Smooth muscle cell (in vitro differentiated cells): ENCODE measurements at regions not wholly inside any gene's neighbourhood (a gene's known extent, or its start where the extent isn't known, plus 50 kb on each side); places are given as distances from the start of the nearest gene placed in this dataset.

Experiments
- DNase-seq: peaks from one replicate; lab custom pipeline; 2025; ENCODE audit not compliant: unreplicated experiment; lab: John Stamatoyannopoulos, UW
- H2AFZ ChIP-seq: fragments of 200-600 bp; sonication (generic); 2 replicates; pipeline ENCODE4 v1.6.0; 2016; ENCODE audit warnings: antibody characterized with exemption, low read depth, mild to moderate bottlenecking
- H3F3A ChIP-seq: fragments of 200-600 bp; sonication (generic); 2 replicates; pipeline ENCODE4 v1.6.0; 2017; ENCODE audit warnings: antibody characterized with exemption, low read depth
- H3K27ac ChIP-seq: fragments of 200-600 bp; sonication (generic); 2 replicates; pipeline ENCODE4 v1.5.1; 2016; ENCODE audit warnings: low read depth, mild to moderate bottlenecking
- H3K27me3 ChIP-seq: fragments of 200-600 bp; sonication (generic); 2 replicates; pipeline ENCODE4 v1.6.1; 2016; ENCODE audit warnings: low read depth, mild to moderate bottlenecking
- H3K36me3 ChIP-seq: fragments of 200-600 bp; sonication (generic); 2 replicates; pipeline ENCODE4 v1.5.1; 2016; ENCODE audit warnings: low read depth
- H3K4me1 ChIP-seq: fragments of 200-600 bp; sonication (generic); 2 replicates; pipeline ENCODE4 v1.5.1; 2016; ENCODE audit warnings: low read depth
- H3K4me2 ChIP-seq: fragments of 200-600 bp; sonication (generic); 2 replicates; pipeline ENCODE4 v1.6.0; 2016; ENCODE audit warnings: mild to moderate bottlenecking
- H3K4me3 ChIP-seq: fragments of 200-600 bp; sonication (generic); 2 replicates; pipeline ENCODE4 v1.5.1; 2016; ENCODE audit warnings: mild to moderate bottlenecking
- H3K79me2 ChIP-seq: fragments of 200-600 bp; sonication (generic); 2 replicates; pipeline ENCODE4 v1.6.0; 2016; ENCODE audit warnings: low read depth, mild to moderate bottlenecking
- H3K9ac ChIP-seq: fragments of 200-600 bp; sonication (generic); 2 replicates; pipeline ENCODE4 v1.6.0; 2016; ENCODE audit warnings: low read depth
- H3K9me3 ChIP-seq: fragments of 200-600 bp; sonication (generic); replicated peaks from 2 replicates; pipeline ENCODE4 v1.5.1; 2016; ENCODE audit warnings: low read depth
- H4K20me1 ChIP-seq: fragments of 200-600 bp; sonication (generic); 2 replicates; pipeline ENCODE4 v1.6.0; 2016; ENCODE audit warnings: low read depth
- CTCF ChIP-seq: fragments of 200-600 bp; sonication (generic); IDR thresholded peaks from 2 replicates; pipeline ENCODE4 v1.5.1; 2017; ENCODE audit warnings: borderline replicate concordance, mild to moderate bottlenecking, antibody characterized with exemption; ENCODE audit not compliant: insufficient read depth, poor library complexity, severe bottlenecking
- WGBS: methylation state at CpG from one replicate; pipeline ENCODE4 v1.1.7; 2016; ENCODE audit warnings: low lambda C conversion rate; 5-methylcytosine and 5-hydroxymethylcytosine counted together

- H3K4me1 ChIP-seq = peaks cover 3% of the 10 kb centered on the region
- peaks cover 7% of the 10 kb centered on the region for H3K9me3 ChIP-seq
- no peak for DNase-seq
- H3K4me2 ChIP-seq = no peak overlapping the region
- H3K9ac ChIP-seq = no peak overlapping the region
- no peaks in the 10 kb centered on the region for H3K36me3 ChIP-seq
- H3K27ac ChIP-seq = no peak overlapping the region
- H2AFZ ChIP-seq = no peak overlapping the region
- no peak for TF ChIP-seq CTCF
- no peaks in the 10 kb centered on the region for H3K79me2 ChIP-seq
- H4K20me1 ChIP-seq = no peaks in the 10 kb centered on the region
- H3F3A ChIP-seq = peaks cover 3% of the 10 kb centered on the region
- H3K4me3 ChIP-seq = no peak overlapping the region
- H3K27me3 ChIP-seq = no peaks in the 10 kb centered on the region
These were observed 199.3 kb downstream of the KCNRG start for GRCh38 chr13:50214514-50214913.

GRCh38 chr13:50215399-50215798 lies 200.2 kb downstream of the KCNRG start:
- Histone ChIP-seq H3K9ac (no peak overlapping the region), H4K20me1 (no peaks in the 10 kb centered on the region), H3K36me3 (no peaks in the 10 kb centered on the region), H3K79me2 (no peaks in the 10 kb centered on the region), H3F3A (no peaks in the 10 kb centered on the region), H3K27ac (no peak overlapping the region), H2AFZ (no peak overlapping the region), H3K4me1 (no peaks in the 10 kb centered on the region), H3K9me3 (peaks cover 7% of the 10 kb centered on the region), H3K27me3 (no peaks in the 10 kb centered on the region), H3K4me2 (no peak overlapping the region), H3K4me3 (no peak overlapping the region)
- TF ChIP-seq CTCF = no peak
- DNase-seq = no peak

GRCh38 chr13:50219743-50220142 lies 204.5 kb downstream of the KCNRG start:
- Histone ChIP-seq H3K36me3 (no peaks in the 10 kb centered on the region), H3K4me3 (no peak overlapping the region), H3K4me2 (no peak overlapping the region), H3K27ac (no peak overlapping the region), H3K9ac (no peak overlapping the region), H3K79me2 (no peaks in the 10 kb centered on the region), H3F3A (no peaks in the 10 kb centered on the region), H4K20me1 (no peaks in the 10 kb centered on the region), H2AFZ (no peak overlapping the region), H3K4me1 (no peaks in the 10 kb centered on the region), H3K27me3 (no peaks in the 10 kb centered on the region), H3K9me3 (no peaks in the 10 kb centered on the region)
- WGBS = 95% methylated on average over 3 of the region's 3 CpGs
- DNase-seq = no peak
- no peak for TF ChIP-seq CTCF

GRCh38 chr13:50220938-50221337 lies 205.7 kb downstream of the KCNRG start:
- no peak overlapping the region for H3K27ac ChIP-seq
- H3K4me3 ChIP-seq = no peak overlapping the region
- no peaks in the 10 kb centered on the region for H3K4me1 ChIP-seq
- H2AFZ ChIP-seq = no peak overlapping the region
- no peak overlapping the region for H3K9ac ChIP-seq
- no peaks in the 10 kb centered on the region for H3K79me2 ChIP-seq
- WGBS = 77% methylated on average over 4 of the region's 4 CpGs
- no peak overlapping the region for H3K4me2 ChIP-seq
- H3K36me3 ChIP-seq = no peaks in the 10 kb centered on the region
- H3F3A ChIP-seq = no peaks in the 10 kb centered on the region
- H4K20me1 ChIP-seq = no peaks in the 10 kb centered on the region
- H3K9me3 ChIP-seq = no peaks in the 10 kb centered on the region
- H3K27me3 ChIP-seq = no peaks in the 10 kb centered on the region
- DNase-seq = no peak
- TF ChIP-seq CTCF = no peak
